K562 (cell line): ENCODE measurements at regions not wholly inside any gene's neighbourhood (a gene's known extent, or its start where the extent isn't known, plus 50 kb on each side); places are given as distances from the start of the nearest gene placed in this dataset.

ENCODE experiments used
- BRF1 ChIP-seq: IDR thresholded peaks from 3 replicates; pipeline ENCODE4 v1.6.1; 2011; ENCODE audit warnings: borderline replicate concordance, mild to moderate bottlenecking; ENCODE audit not compliant: insufficient read length; ENCODE audit errors: extremely low read depth
- HNRNPK ChIP-seq: fragments of 200-400 bp; formaldehyde crosslinking; IDR thresholded peaks from one replicate; pipeline ENCODE4 v1.6.1; 2018; ENCODE audit warnings: mild to moderate bottlenecking, low read depth, low read length; ENCODE audit not compliant: poor library complexity, severe bottlenecking
- KDM1A ChIP-seq, 2 experiments: fragments of 450-650 bp; IDR thresholded peaks; 2 replicates each; pipeline ENCODE4 v1.6.1; 2016; ENCODE audit warnings: mild to moderate bottlenecking in 2 of 2
- MTF1 ChIP-seq: fragments of 250-450 bp; sonication (Bioruptor Pico); IDR thresholded peaks from 2 replicates; pipeline ENCODE4 v1.9.0; 2021; ENCODE audit warnings: moderate library complexity, mild to moderate bottlenecking, inconsistent platforms, borderline replicate concordance
- TCF7 ChIP-seq: sonication (generic); IDR thresholded peaks from 2 replicates; pipeline ENCODE4 v1.6.1; 2016; ENCODE audit warnings: antibody characterized with exemption, borderline replicate concordance
- ZNF586 ChIP-seq: fragments of 450-650 bp; formaldehyde crosslinking; conservative IDR thresholded peaks from 2 replicates; pipeline ENCODE4 v1.4.0; 2020; ENCODE audit warnings: mild to moderate bottlenecking, moderate library complexity
- ZNF79 ChIP-seq: fragments of 250-450 bp; sonication (Bioruptor Pico); IDR thresholded peaks from 2 replicates; pipeline ENCODE4 v1.4.0; 2020; ENCODE audit warnings: low read depth, mild to moderate bottlenecking, moderate library complexity
- TF ChIP-seq, protein P1 (sequence below), 3 experiments: IDR thresholded peaks in 2 of 3; conservative IDR thresholded peaks in 1 of 3; 2 replicates each; pipeline ENCODE4 v1.5.1; 2011 to 2012; ENCODE audit warnings: low read length in 3 of 3, mild to moderate bottlenecking in 3 of 3, control low read depth in 2 of 3, improper control_type of control experiment in 1 of 3, inconsistent platforms in 1 of 3, low read depth in 1 of 3, mixed read lengths in 1 of 3, moderate library complexity in 1 of 3; ENCODE audit not compliant: insufficient read depth in 2 of 3
- TF ChIP-seq, protein P2 (sequence below): fragments of 250-450 bp; sonication (Bioruptor Pico); IDR thresholded peaks from 2 replicates; pipeline ENCODE4 v1.5.0; 2020; ENCODE audit warnings: mild to moderate bottlenecking, borderline replicate concordance
- TF ChIP-seq, protein P3 (sequence below): fragments of 450-650 bp; formaldehyde crosslinking; IDR thresholded peaks from 2 replicates; pipeline ENCODE4 v1.4.0; 2020; ENCODE audit warnings: mild to moderate bottlenecking, moderate library complexity
- TF ChIP-seq, protein P4 (sequence below), 2 experiments: fragments of 450-650 bp; formaldehyde crosslinking in 1 of 2; IDR thresholded peaks; 2 replicates each; pipeline versions ENCODE4 v1.4.0 to v1.6.1; 2014 to 2020; ENCODE audit warnings: mild to moderate bottlenecking in 2 of 2, borderline replicate concordance in 1 of 2, low read depth in 1 of 2

DNA sequence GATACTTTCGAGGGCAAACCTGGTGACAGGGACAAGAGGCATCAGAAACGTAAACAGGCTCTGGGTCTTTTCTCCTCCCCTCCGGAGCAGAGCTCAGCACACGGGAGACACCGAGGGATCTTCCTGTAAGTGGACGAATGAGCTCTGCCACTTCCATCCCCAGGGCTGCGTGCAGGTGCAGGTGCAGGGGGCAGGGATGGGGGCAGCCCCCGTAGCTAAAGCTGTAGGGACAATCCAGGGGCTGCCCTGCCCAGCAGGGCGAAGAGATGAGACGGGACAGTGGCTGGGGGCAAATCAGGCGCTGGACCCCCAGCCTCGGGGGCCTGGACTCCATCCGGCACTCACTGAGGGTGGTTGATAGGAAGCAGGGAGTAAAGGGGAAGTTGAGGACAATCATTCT lies 505.4 kb downstream of the BRD1 start:
- TF ChIP-seq, protein P1, sequence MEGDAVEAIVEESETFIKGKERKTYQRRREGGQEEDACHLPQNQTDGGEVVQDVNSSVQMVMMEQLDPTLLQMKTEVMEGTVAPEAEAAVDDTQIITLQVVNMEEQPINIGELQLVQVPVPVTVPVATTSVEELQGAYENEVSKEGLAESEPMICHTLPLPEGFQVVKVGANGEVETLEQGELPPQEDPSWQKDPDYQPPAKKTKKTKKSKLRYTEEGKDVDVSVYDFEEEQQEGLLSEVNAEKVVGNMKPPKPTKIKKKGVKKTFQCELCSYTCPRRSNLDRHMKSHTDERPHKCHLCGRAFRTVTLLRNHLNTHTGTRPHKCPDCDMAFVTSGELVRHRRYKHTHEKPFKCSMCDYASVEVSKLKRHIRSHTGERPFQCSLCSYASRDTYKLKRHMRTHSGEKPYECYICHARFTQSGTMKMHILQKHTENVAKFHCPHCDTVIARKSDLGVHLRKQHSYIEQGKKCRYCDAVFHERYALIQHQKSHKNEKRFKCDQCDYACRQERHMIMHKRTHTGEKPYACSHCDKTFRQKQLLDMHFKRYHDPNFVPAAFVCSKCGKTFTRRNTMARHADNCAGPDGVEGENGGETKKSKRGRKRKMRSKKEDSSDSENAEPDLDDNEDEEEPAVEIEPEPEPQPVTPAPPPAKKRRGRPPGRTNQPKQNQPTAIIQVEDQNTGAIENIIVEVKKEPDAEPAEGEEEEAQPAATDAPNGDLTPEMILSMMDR (IDR thresholded peaks at IDR 0.05 in 2 of 3, conservative IDR thresholded peaks at IDR 0.05 in 1 of 3; ENCODE audit: insufficient read depth in 2 of 3, low read depth in 1 of 3, low read length in 3 of 3) = no peak
- TF ChIP-seq MTF1 (CRISPR knock-in tag) = no peak
- TF ChIP-seq, protein P2, sequence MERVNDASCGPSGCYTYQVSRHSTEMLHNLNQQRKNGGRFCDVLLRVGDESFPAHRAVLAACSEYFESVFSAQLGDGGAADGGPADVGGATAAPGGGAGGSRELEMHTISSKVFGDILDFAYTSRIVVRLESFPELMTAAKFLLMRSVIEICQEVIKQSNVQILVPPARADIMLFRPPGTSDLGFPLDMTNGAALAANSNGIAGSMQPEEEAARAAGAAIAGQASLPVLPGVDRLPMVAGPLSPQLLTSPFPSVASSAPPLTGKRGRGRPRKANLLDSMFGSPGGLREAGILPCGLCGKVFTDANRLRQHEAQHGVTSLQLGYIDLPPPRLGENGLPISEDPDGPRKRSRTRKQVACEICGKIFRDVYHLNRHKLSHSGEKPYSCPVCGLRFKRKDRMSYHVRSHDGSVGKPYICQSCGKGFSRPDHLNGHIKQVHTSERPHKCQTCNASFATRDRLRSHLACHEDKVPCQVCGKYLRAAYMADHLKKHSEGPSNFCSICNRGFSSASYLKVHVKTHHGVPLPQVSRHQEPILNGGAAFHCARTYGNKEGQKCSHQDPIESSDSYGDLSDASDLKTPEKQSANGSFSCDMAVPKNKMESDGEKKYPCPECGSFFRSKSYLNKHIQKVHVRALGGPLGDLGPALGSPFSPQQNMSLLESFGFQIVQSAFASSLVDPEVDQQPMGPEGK = no peak
- TF ChIP-seq BRF1 = no peak
- TF ChIP-seq, protein P3, sequence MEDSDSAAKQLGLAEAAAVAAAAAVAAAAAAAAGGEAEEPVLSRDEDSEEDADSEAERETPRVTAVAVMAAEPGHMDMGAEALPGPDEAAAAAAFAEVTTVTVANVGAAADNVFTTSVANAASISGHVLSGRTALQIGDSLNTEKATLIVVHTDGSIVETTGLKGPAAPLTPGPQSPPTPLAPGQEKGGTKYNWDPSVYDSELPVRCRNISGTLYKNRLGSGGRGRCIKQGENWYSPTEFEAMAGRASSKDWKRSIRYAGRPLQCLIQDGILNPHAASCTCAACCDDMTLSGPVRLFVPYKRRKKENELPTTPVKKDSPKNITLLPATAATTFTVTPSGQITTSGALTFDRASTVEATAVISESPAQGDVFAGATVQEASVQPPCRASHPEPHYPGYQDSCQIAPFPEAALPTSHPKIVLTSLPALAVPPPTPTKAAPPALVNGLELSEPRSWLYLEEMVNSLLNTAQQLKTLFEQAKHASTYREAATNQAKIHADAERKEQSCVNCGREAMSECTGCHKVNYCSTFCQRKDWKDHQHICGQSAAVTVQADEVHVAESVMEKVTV (CRISPR knock-in tag) = no peak
- TF ChIP-seq ZNF79 (CRISPR knock-in tag) = no peak
- TF ChIP-seq HNRNPK = no peak
- no peak for TF ChIP-seq ZNF586 (CRISPR knock-in tag)
- no peak for TF ChIP-seq KDM1A (IDR thresholded peaks at IDR 0.05)
- no peak for TF ChIP-seq TCF7
- TF ChIP-seq, protein P4, sequence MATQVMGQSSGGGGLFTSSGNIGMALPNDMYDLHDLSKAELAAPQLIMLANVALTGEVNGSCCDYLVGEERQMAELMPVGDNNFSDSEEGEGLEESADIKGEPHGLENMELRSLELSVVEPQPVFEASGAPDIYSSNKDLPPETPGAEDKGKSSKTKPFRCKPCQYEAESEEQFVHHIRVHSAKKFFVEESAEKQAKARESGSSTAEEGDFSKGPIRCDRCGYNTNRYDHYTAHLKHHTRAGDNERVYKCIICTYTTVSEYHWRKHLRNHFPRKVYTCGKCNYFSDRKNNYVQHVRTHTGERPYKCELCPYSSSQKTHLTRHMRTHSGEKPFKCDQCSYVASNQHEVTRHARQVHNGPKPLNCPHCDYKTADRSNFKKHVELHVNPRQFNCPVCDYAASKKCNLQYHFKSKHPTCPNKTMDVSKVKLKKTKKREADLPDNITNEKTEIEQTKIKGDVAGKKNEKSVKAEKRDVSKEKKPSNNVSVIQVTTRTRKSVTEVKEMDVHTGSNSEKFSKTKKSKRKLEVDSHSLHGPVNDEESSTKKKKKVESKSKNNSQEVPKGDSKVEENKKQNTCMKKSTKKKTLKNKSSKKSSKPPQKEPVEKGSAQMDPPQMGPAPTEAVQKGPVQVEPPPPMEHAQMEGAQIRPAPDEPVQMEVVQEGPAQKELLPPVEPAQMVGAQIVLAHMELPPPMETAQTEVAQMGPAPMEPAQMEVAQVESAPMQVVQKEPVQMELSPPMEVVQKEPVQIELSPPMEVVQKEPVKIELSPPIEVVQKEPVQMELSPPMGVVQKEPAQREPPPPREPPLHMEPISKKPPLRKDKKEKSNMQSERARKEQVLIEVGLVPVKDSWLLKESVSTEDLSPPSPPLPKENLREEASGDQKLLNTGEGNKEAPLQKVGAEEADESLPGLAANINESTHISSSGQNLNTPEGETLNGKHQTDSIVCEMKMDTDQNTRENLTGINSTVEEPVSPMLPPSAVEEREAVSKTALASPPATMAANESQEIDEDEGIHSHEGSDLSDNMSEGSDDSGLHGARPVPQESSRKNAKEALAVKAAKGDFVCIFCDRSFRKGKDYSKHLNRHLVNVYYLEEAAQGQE (IDR thresholded peaks at IDR 0.05; ENCODE audit: borderline replicate concordance) = no peak
- TF ChIP-seq, protein P4 (CRISPR knock-in tag; IDR thresholded peaks at IDR 0.05; ENCODE audit: low read depth) = no peak
